DND-41 (cell line): ENCODE measurements at regions not wholly inside any gene's neighbourhood (a gene's known extent, or its start where the extent isn't known, plus 50 kb on each side); places are given as distances from the start of the nearest gene placed in this dataset.
"Not testable (repeated sequence)": the region's sequence is repeated elsewhere in the genome, so short reads cannot be mapped to it uniquely, and the experiment has no call there.

ENCODE experiments used
- ATAC-seq: fragments of 200-7000 bp; cut with Tn5 transposase; 3 replicates; pipeline ENCODE4 v1.9.1; 2021; ENCODE audit warnings: low read depth; ENCODE audit not compliant: insufficient read depth
- DNase-seq: peaks from one replicate; pipeline ENCODE4 v3.0.0-alpha.2; 2020
- H2AFZ ChIP-seq: 2 replicates; pipeline ENCODE4 v1.6.0; 2012; ENCODE audit warnings: low read depth, low read length
- H3K27ac ChIP-seq: 2 replicates; pipeline ENCODE4 v1.5.1; 2012; ENCODE audit warnings: low read length, inconsistent platforms
- H3K27me3 ChIP-seq: fragments of 200-600 bp; sonication (generic); 2 replicates; pipeline ENCODE4 v1.6.0; 2012; ENCODE audit warnings: low read length, mild to moderate bottlenecking, inconsistent platforms; ENCODE audit not compliant: insufficient read depth, poor library complexity
- H3K36me3 ChIP-seq: 2 replicates; pipeline ENCODE4 v1.5.1; 2012; ENCODE audit warnings: low read length, inconsistent platforms; ENCODE audit not compliant: insufficient read depth
- H3K4me1 ChIP-seq: 2 replicates; pipeline ENCODE4 v1.5.1; 2012; ENCODE audit warnings: mild to moderate bottlenecking, low read length; ENCODE audit not compliant: insufficient read depth
- H3K4me2 ChIP-seq: 2 replicates; pipeline ENCODE4 v1.6.0; 2012; ENCODE audit warnings: mild to moderate bottlenecking, moderate library complexity, low read length, inconsistent platforms; ENCODE audit not compliant: insufficient read depth
- H3K4me3 ChIP-seq, 2 experiments: fragments of 200-600 bp in 1 of 2; shearing (Covaris generic) in 1 of 2; 2 replicates each; pipeline ENCODE4 v1.5.1; 2012 to 2016; ENCODE audit warnings: inconsistent platforms in 2 of 2, low read length in 2 of 2, mild to moderate bottlenecking in 2 of 2, low read depth in 1 of 2, moderate library complexity in 1 of 2
- H3K79me2 ChIP-seq: 2 replicates; pipeline ENCODE4 v1.6.0; 2012; ENCODE audit warnings: low read length, inconsistent platforms; ENCODE audit not compliant: insufficient read depth
- H3K9ac ChIP-seq: 2 replicates; pipeline ENCODE4 v1.6.0; 2012; ENCODE audit warnings: low read depth, mild to moderate bottlenecking, inconsistent platforms, low read length, moderate library complexity
- H3K9me3 ChIP-seq: 2 replicates; pipeline ENCODE4 v1.5.1; 2012; ENCODE audit warnings: low read length, moderate library complexity, mild to moderate bottlenecking, inconsistent platforms; ENCODE audit not compliant: insufficient read depth, severe bottlenecking
- H4K20me1 ChIP-seq: 2 replicates; pipeline ENCODE4 v1.6.0; 2012; ENCODE audit warnings: low read length; ENCODE audit not compliant: insufficient read depth
- EZH2 ChIP-seq: IDR thresholded peaks from 3 replicates; pipeline ENCODE4 v1.6.1; 2012; ENCODE audit warnings: borderline replicate concordance, low read depth, mild to moderate bottlenecking, moderate library complexity, low read length, inconsistent platforms; ENCODE audit not compliant: severe bottlenecking
- TF ChIP-seq, protein P1 (sequence below): IDR thresholded peaks from 2 replicates; pipeline ENCODE4 v1.5.1; 2012; ENCODE audit warnings: borderline replicate concordance, low read length, moderate library complexity, mild to moderate bottlenecking; ENCODE audit not compliant: poor library complexity, severe bottlenecking; ENCODE audit errors: extremely low read depth

DNA sequence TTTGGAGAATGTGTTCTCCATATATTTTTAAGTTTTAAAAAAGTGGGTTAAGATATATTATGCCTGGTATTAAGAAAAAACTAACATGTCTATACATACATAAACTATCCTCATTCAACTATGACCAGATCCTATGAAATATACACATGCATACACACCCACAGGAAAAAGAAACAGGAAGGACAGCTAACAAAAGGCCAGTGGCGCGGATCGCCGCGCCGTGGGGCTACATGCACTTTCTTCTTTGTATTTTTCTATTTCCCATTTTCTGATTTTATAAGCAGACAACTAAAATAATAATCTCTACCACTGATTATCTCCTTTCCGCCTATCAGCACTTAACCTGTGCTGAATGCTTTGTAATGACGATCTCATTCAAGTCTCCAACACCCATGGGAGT is 160.1 kb downstream of the OR4M2 start:
- no peak overlapping the region for H3K4me3 ChIP-seq
- ATAC-seq = no peak
- DNase-seq = no peak
- TF ChIP-seq, protein P1, sequence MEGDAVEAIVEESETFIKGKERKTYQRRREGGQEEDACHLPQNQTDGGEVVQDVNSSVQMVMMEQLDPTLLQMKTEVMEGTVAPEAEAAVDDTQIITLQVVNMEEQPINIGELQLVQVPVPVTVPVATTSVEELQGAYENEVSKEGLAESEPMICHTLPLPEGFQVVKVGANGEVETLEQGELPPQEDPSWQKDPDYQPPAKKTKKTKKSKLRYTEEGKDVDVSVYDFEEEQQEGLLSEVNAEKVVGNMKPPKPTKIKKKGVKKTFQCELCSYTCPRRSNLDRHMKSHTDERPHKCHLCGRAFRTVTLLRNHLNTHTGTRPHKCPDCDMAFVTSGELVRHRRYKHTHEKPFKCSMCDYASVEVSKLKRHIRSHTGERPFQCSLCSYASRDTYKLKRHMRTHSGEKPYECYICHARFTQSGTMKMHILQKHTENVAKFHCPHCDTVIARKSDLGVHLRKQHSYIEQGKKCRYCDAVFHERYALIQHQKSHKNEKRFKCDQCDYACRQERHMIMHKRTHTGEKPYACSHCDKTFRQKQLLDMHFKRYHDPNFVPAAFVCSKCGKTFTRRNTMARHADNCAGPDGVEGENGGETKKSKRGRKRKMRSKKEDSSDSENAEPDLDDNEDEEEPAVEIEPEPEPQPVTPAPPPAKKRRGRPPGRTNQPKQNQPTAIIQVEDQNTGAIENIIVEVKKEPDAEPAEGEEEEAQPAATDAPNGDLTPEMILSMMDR = no peak
- no peaks in the 10 kb centered on the region for H3K79me2 ChIP-seq
- H3K9ac ChIP-seq = no peak overlapping the region
- no peaks in the 10 kb centered on the region for H3K9me3 ChIP-seq
- H3K36me3 ChIP-seq = no peaks in the 10 kb centered on the region
- H4K20me1 ChIP-seq = no peaks in the 10 kb centered on the region
- no peaks in the 10 kb centered on the region for H3K27me3 ChIP-seq
- H3K27ac ChIP-seq = no peak overlapping the region
- no peak overlapping the region for H3K4me2 ChIP-seq
- H3K4me1 ChIP-seq = no peaks in the 10 kb centered on the region
- H2AFZ ChIP-seq = no peak overlapping the region

DNA sequence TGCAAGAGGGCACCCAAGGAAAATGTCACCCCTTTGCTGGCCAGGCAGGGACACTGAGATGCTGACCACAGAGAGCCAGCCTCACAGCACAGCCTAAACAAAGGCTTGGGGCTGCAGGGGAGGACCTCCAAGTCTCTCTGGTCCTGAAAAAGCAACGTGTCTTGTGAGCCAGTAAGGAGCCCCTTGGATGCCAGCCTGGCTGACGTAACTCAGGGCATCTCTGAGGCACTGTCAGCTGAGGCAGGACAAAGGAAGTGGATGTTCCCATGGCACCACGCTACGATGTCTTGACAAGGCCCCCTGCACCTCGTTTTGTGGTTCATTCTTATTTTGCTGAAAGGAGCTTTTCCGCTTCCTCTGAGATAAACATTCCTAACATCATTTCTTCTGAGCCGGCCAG is 160.7 kb downstream of the OR4M2 start:
- Histone ChIP-seq H2AFZ (no peak overlapping the region), H3K9me3 (no peaks in the 10 kb centered on the region), H3K79me2 (no peaks in the 10 kb centered on the region), H3K36me3 (no peaks in the 10 kb centered on the region), H3K4me2 (no peak overlapping the region), H3K4me3 (no peak overlapping the region), H3K9ac (no peak overlapping the region), H3K27ac (no peak overlapping the region), H4K20me1 (no peaks in the 10 kb centered on the region), H3K4me1 (no peaks in the 10 kb centered on the region), H3K27me3 (no peaks in the 10 kb centered on the region)
- no peak for TF ChIP-seq EZH2
- TF ChIP-seq, protein P1 = no peak
- ATAC-seq = no peak
- no peak for DNase-seq

DNA sequence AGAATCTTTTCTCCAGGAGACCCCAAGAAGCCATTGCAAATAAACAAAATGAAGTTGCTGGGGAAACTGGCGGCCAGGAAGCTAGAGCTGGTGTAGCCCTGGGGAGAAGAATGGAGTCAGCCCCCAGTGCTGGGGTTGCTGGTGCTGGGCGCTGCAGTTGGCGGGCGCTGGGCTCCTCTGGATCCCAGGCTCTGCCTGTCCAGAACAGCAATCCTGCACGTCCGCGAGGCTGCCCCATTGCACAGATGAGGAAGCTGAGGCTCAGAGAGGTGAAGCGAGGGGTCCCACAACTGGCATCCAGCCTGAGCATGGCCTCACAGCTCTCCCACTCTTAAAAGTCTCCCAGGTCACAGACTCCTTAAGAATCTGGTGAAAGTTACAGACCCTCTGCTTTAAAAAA is 161.1 kb downstream of the OR4M2 start:
- no peaks in the 10 kb centered on the region for H3K36me3 ChIP-seq
- no peak overlapping the region for H3K4me2 ChIP-seq
- H2AFZ ChIP-seq = no peak overlapping the region
- H3K9me3 ChIP-seq = no peaks in the 10 kb centered on the region
- ATAC-seq = no peak
- H3K27ac ChIP-seq = no peak overlapping the region
- H3K4me1 ChIP-seq = no peaks in the 10 kb centered on the region
- H4K20me1 ChIP-seq = no peaks in the 10 kb centered on the region
- no peak overlapping the region for H3K9ac ChIP-seq
- no peaks in the 10 kb centered on the region for H3K27me3 ChIP-seq
- TF ChIP-seq, protein P1 = no peak
- TF ChIP-seq EZH2 = no peak
- H3K79me2 ChIP-seq = no peaks in the 10 kb centered on the region
- no peak for DNase-seq
- H3K4me3 ChIP-seq = no peak overlapping the region

DNA sequence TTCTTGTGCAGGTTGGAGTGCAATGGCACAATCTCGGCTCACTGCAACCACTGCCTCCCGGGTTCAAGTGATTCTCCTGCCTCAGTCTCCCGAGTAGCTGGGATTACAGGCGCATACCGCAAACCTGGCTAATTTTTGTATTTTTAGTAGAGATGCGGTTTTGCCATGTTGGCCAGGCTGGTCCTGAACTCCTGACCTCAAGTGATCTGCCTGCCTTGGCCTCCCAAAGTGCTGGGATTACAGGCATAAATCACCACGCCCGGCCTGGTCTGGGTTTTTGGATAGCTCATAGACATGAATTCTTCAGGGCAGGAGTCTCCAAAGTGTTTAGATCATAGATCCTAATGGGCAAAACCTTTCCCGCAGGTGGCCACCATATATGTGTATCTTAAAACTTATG is 162.0 kb downstream of the OR4M2 start:
- H3K79me2 ChIP-seq, H3K27me3 ChIP-seq, H2AFZ ChIP-seq, H3K4me3 ChIP-seq, DNase-seq, H3K9ac ChIP-seq, H3K4me2 ChIP-seq, H3K27ac ChIP-seq, H3K36me3 ChIP-seq, ATAC-seq, H4K20me1 ChIP-seq, H3K4me1 ChIP-seq, H3K9me3 ChIP-seq: not testable (repeated sequence)
